ENCODE measurements at regions not wholly inside any gene's neighbourhood (a gene's known extent, or its start where the extent isn't known, plus 50 kb on each side); places are given as distances from the start of the nearest gene placed in this dataset.
"Not testable (repeated sequence)": the region's sequence is repeated elsewhere in the genome, so short reads cannot be mapped to it uniquely, and the experiment has no call there.

DNA sequence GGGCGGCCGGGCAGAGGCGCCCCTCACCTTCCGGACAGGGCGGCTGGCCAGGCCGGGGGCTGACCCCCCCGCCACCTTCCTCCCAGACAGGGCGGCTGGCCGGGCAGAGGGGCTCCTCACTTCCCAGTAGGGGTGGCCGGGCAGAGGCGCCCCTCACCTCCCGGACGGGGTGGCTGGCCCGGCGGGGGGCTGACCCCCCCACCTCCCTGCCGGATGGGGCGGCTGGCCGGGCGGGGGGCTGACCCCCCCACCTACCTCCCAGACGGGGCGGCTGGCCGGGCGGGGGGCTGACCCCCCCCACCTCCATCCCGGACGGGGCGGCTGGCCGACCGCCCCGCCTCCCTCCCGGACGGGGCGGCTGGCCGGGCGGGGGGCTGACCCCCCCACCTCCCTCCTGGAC, 1615.5 kb upstream of the C9orf72 start:
- H3K27ac Mint-ChIP-seq; H3K9me3 Mint-ChIP-seq; ATAC-seq; H3K36me3 Mint-ChIP-seq; DNase-seq (ENCODE audit: low spot score in 2 of 2): not testable (repeated sequence)

DNA sequence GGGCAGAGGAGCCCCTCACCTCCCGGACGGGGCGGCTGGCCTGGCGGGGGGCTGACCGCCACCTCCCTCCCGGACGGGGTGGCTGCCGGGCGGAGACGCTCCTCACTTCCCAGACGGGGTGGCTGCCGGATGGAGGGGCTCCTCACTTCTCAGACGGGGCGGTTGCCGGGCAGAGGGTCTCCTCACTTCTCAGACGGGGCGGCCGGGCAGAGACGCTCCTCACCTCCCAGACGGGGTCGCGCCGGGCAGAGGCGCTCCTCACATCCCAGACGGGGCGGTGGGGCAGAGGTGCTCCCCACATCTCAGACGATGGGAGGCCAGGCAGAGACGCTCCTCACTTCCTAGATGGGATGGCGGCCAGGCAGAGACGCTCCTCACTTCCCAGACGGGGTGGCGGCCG, 1615.9 kb upstream of the C9orf72 start:
- not testable (repeated sequence) for H3K36me3 Mint-ChIP-seq; H3K27ac Mint-ChIP-seq; H3K9me3 Mint-ChIP-seq; DNase-seq (ENCODE audit: low spot score in 2 of 2); ATAC-seq

DNA sequence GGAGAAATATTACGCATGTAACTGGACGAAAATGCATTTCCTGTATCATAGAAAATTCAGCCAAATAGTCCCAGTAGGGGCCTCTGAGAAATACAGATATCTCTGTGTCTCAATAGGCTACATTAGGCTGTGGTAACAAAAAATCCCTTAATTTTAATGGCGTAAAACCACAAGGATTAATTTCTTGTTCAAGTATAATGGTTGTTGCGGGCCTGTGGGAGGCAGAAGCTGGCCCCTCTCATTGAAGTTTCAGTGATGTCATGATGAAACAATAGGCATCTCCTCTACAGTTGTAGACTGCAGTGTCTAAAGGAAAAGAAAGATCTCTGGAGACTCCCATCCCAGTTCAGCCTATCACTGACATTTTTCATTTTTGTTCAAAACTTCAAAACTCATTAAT, 1625.6 kb upstream of the C9orf72 start:
- ATAC-seq (no peak), DNase-seq (ENCODE audit: low spot score in 2 of 2) (no peak)
- H3K27ac Mint-ChIP-seq = no peak overlapping the region
- no peaks in the 10 kb centered on the region for H3K36me3 Mint-ChIP-seq
- H3K9me3 Mint-ChIP-seq = peaks cover 3 to 5% of the 10 kb centered on the region in 2 donors

DNA sequence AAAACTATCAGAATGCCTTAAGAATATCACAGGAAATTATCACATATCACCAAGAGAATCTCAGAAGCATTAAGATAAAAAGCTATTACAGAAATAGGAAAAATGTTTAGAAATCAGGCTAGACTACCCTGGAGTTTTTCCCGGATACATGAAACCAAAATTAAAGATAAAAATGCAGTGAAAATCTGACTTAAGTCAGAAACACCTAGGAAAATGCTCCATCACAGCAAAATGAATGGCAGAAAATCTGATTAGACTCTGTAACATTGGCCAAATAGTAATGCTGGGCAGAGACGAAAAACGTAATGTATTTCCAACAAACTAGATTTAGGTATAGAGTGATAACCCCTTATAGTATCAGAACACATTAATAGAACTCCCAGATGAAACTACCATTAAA, 1626.7 kb upstream of the C9orf72 start:
- H3K27ac Mint-ChIP-seq = no peak overlapping the region
- ATAC-seq = no peak
- no peak for DNase-seq (ENCODE audit: low spot score in 2 of 2)
- peaks cover 3 to 5% of the 10 kb centered on the region in 2 donors for H3K9me3 Mint-ChIP-seq
- H3K36me3 Mint-ChIP-seq = no peaks in the 10 kb centered on the region

DNA sequence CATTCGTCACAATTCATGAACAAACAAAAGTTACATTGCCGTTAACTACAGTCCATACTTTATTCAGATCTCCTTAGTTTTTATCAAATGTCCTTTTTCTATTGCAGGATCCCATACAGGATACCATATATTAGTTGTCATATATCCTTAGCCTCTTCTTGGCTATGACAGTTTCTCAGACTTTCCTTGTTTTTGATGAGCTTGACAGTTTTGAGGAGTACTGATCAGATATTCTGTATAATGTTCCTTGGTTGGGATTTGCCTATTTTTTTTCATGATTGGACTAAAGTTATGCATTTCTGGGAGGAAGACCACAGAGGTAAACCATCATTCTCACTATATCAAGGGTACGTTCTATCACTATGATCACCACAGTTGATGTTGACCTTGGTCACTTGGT, 1627.4 kb upstream of the C9orf72 start:
- ATAC-seq = no peak
- no peak overlapping the region for H3K27ac Mint-ChIP-seq

DNA sequence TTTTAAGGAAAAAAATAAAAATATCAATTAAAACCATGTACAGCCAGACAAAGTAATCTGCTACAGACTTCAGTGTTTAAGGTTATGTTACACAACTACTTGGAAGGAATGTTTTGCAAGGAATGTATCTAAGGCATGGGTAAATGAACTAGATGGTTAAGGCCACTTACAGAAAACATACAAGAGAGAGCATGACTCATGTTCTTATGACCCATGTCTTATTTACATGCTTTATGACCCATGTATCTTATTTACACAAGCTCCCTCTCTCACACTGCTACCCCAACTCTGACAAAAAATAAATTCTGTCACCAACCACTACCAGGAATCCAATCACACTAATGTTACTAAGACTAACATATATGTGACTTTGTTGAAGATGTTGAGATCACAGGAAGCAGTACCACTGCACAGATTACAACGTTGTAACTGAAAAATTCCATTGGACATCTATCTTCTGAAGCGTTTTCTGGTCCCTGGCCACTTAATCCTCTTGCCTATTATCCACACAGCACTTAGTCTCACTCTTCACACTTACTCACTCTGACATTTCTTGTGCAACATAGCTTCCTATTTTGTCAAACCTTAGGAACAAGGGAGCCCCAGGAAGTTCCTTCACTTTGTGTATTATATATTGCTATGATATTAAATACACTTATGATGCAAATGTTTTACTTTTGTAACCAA, 1630.1 kb upstream of the C9orf72 start:
- no peak for ATAC-seq
- Mint-ChIP-seq H3K9me3 (peaks cover 3 to 5% of the 10 kb centered on the region in 2 donors), H3K36me3 (no peaks in the 10 kb centered on the region), H3K27ac (no peak overlapping the region)
- no peak for DNase-seq (ENCODE audit: low spot score in 2 of 2)

More for the DNA sequence above, 1627.4 kb upstream of the C9orf72 start:
- peaks cover 3 to 5% of the 10 kb centered on the region in 2 donors for H3K9me3 Mint-ChIP-seq
- DNase-seq (ENCODE audit: low spot score in 2 of 2) = no peak
- no peaks in the 10 kb centered on the region for H3K36me3 Mint-ChIP-seq

DNA sequence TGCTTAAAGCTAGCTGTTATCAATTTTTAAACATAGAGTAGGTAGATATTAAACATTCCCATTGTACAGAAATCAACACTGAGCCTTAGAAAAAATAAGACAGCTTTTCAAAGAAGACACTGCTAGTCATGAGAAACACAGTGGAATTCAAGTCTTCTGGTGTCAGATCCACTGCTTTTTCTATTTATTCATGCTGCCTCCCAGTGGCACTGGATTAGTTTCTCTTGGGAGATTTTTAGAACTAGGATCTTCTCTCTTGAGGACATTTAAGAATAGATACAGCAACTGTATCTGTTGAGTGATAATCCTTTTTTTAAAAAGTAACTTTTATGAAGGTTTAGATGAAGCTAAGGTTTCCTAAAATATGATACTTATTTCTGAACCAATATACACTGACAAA, 1635.4 kb upstream of the C9orf72 start:
- Mint-ChIP-seq H3K27ac (no peak overlapping the region), H3K9me3 (no peaks in the 10 kb centered on the region), H3K36me3 (peaks cover 12 to 18% of the 10 kb centered on the region in 2 donors)
- DNase-seq (ENCODE audit: low spot score in 2 of 2) (no peak), ATAC-seq (no peak)

DNA sequence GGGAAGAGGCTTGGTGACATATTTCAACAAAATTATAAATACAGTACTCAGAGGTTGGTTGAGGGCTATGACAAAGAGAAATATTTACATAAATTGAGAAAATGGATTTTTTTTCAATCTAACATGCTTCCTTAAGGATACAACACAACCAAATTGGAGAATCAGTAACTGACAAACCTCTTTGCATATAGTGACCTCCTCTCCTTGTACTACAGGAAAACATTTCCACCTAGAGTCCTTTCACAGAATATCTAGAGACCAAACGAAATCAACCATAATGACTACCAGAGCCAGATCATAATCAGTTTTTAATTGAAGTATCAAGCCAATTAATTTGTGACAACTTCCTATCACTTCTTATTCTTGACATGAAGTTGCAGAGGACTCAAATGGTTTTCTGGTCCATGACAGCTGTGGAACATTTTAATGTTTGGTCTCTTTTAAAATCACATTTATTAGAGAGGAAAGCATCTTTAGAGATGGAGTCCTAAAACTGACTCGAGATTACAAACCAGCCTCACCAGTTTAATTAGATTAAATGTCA, 1636.5 kb upstream of the C9orf72 start:
- Mint-ChIP-seq H3K27ac (no peak overlapping the region), H3K9me3 (no peaks in the 10 kb centered on the region), H3K36me3 (peaks cover 12 to 30% of the 10 kb centered on the region in 2 donors)
- DNase-seq (ENCODE audit: low spot score in 2 of 2) (no peak), ATAC-seq (no peak)

DNA sequence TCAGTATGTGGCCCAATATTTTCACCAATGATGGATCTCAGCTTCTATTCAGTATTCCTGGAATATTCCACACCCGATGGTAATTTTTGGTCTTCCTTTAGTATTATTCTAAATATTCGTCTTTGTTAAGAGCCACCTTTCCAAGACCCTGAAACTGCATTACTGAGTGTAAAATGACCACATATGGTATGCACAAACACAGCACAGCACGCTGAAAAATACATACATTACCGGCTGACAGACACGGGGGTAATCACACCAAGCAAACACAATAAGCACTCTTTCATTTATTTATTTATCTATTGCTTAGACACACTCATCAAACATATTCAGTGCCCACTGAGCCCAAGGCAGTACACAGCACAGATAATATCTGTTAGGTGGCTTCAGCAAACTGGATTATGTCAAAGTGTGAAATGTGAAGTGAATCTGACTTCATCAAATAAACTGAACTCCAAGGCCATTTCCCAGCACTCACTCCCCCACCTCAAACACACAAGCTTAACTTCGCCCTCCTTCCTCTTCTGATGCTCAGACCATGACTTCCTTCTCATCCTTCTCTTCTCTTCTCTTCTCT, 1637.8 kb upstream of the C9orf72 start:
- no peaks in the 10 kb centered on the region for H3K9me3 Mint-ChIP-seq
- DNase-seq (ENCODE audit: low spot score in 2 of 2) (no peak), ATAC-seq (no peak)
- H3K27ac Mint-ChIP-seq = no peak overlapping the region
- peaks cover 12 to 35% of the 10 kb centered on the region in 2 donors for H3K36me3 Mint-ChIP-seq

DNA sequence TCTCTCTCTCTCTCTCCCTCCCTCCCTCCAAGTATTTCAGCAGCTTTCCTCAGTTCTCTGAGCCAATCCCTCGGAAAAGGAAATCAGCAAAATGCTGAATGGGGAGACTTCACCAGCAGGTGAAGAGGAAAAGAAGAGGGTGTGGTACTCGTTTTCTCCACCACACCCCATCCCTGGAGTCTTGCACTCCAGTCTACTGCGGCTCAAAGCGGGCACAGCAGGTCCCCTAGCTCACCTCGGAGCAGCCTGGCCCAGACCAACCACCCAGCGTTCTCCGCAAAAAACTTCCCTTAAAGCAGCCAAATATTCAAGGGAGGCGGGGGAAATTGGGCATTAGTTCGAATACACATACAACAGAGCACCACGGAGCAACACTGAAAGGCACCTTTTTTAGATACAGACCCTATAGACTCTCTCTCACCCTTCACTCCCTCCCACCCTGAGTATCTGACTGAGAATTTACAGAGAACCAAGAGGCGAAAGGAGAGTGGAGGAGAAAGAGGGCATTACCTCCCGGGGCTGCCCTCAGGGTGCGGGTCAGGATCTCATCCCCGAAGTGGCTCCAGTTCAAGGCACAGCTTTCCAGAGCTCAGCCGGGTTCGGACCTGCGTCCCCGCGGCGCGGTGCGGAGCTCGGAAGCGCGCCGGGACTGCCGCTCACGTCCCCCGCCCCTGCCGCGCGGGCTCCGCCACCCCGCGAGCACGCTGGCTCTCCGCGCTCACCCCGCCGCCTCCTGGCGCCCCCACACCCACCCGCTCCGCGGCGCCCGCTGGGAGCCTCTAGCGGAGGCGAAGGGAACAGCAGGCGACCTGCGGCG, 1638.5 kb upstream of the C9orf72 start:
- DNase-seq (ENCODE audit: low spot score in 2 of 2) (peak in 1 of 2 donors; percentile 46), ATAC-seq (peak in 1 of 2 donors; percentile 85)
- H3K36me3 Mint-ChIP-seq = peaks cover 12 to 41% of the 10 kb centered on the region in 2 donors
- H3K9me3 Mint-ChIP-seq = peaks cover 0 to 4% of the 10 kb centered on the region in 2 donors
- H3K27ac Mint-ChIP-seq = no peak overlapping the region

DNA sequence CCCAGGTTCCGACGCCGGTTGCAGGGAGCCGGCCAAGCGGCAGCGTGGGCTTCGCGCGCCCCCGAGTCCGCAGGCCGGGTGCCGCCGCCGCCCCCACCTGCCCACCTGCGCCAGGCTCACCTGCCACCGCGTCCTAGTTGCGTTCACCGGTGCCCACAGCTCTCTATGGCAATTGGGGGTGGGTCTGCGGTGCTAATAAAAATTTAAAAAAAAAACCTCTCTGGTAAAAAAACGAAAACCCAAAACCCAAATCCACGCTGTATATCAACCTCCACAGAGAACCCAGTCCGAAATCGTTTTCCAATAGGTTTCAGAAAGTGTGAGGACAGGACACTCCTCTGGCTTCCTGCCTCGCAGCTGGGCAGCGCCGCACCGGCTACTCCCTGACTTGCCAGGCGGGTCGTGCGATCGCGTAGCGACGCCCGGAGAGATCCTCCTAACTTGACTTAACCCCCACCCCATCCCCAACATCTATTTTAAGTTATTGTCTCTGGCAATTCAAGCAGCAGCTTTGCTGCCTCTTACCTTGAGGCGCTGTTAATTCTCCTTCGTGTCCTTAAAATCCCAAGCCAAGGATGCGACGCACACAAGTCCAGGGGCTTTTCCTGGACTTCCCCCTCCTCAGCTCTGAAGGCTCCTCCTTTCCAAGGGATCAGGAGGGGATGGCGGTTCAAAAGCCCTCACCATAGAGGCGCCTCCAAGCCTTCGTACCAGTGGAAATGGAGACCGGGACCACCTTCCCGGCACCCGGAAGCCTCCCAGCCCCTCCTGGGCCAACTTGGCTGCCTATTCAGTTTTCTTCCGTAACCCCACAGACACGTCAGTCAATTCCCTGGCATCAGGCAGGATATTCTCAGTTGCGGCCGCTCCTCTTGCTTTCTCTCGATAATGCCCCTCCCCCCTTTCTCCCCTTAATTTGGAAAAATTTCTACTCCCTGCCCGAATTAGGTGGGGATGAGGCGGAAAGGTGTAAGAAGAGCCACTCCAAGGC, 1639.4 kb upstream of the C9orf72 start:
- Mint-ChIP-seq H3K27ac (peak overlapping the region in 1 of 2 donors; percentile 22), H3K36me3 (peaks cover 12 to 41% of the 10 kb centered on the region in 2 donors), H3K9me3 (peaks cover 0 to 5% of the 10 kb centered on the region in 2 donors)
- no peak for DNase-seq (ENCODE audit: low spot score in 2 of 2)
- ATAC-seq = no peak

DNA sequence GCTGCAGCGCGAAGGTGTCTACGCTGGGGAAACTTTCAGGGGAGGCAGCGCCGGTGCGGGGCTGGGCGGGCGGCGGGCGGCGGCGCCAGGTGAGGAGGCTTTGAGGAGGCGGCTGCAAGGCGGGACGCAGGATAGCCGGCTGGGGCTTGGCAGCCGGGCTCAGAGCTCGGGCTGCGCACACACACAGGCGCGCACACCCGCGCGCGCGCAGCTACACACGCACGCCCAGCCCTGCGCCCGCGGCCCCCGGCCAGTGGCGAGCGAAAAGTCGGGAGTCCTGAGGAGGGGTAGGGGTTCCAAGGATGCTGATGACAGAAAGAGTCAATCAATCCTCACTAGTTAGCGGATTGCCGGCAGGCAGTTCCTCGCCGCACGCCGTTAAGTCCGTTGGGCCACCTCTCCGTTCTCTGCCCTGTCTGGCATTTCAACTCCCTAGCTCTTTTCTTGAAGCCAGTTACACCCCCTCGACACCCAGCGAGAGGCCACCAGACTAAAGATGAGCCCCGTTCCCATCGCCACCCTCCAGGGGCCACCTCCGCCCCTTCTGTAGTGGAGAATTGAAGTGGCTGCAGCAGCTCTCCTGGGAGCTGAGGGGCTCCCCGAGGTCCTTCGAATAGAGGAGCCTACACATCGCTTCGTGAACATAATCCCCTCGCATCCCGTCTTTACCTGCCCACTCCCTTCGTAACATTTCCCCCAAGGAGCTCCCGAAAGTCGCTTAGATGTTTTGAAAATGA, 1640.3 kb upstream of the C9orf72 start, which contains the start of gene LINGO2:
LINGO2 (minus strand) TSS at position 185 of the 737 bp plus-strand sequence.
- Mint-ChIP-seq H3K9me3 (peaks cover 0 to 8% of the 10 kb centered on the region in 2 donors), H3K36me3 (peaks cover 12 to 41% of the 10 kb centered on the region in 2 donors), H3K27ac (peak within 1 kb of the TSS in 1 of 2 donors; percentile 84)
- ATAC-seq (peak in 1 of 2 donors; percentile 41), DNase-seq (ENCODE audit: low spot score in 2 of 2) (no peak)

DNA sequence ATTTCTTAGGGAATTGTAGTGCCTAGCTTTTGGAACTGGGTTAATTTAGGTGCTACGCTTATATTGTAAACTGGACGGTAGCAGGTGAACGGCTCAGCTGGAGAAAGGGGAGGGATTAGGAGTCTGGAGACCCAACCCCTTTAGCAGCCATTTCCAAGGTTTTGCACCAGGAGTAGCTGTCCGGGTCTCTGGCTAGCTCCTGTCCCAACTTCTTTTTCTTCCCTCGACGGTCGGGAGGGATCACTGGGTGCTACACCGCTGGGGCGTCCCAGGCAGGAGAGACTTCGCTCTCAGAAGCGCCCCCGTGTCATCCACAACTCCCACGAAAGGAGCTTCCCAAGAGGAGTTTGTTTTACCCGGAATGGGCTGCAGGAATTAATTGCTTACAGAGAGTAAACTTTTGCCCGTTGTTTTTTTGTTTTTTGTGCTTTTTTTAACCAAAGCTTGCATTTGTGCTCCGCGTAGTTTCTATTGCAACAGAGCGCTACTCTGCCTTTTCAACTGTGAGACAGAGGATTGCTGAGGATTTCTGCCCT, 1640.9 kb upstream of the C9orf72 start:
- peaks cover 12 to 41% of the 10 kb centered on the region in 2 donors for H3K36me3 Mint-ChIP-seq
- peaks cover 0 to 8% of the 10 kb centered on the region in 2 donors for H3K9me3 Mint-ChIP-seq
- no peak for ATAC-seq

DNA sequence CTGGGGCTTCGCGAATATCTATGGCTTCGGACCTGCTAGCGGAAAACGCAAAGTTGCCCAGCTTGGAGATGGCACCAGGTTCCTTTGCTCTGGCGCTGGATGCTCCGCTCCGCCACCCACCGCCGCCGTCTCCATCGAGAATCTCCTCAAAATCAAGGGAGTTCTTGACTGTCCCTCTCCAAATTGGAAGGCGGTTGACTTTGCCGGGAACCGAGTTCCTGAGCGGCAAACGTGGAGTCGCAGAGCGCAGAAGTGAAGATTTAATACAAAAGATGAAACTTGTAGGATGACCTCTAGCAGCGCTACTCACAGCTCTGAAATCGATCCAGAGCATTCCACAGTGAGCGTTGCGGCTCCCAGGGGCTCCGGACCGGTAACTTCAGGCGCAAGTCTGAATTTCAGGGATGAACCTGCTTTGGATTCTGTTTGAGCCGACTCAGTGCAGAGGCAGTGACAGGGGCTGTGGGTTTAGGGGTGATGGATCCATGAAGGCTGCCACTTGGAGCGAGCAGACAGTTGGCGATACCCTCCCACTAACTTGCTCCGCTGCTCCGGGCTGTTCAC, 1641.5 kb upstream of the C9orf72 start:
- peaks cover 0 to 8% of the 10 kb centered on the region in 2 donors for H3K9me3 Mint-ChIP-seq
- ATAC-seq = no peak
- H3K36me3 Mint-ChIP-seq = peaks cover 12 to 41% of the 10 kb centered on the region in 2 donors
- H3K27ac Mint-ChIP-seq = no peak overlapping the region
- DNase-seq (ENCODE audit: low spot score in 2 of 2) = no peak

More for the DNA sequence above, 1640.9 kb upstream of the C9orf72 start:
- DNase-seq (ENCODE audit: low spot score in 2 of 2) = no peak
- H3K27ac Mint-ChIP-seq = peak overlapping the region in 1 of 2 donors; percentile 84

DNA sequence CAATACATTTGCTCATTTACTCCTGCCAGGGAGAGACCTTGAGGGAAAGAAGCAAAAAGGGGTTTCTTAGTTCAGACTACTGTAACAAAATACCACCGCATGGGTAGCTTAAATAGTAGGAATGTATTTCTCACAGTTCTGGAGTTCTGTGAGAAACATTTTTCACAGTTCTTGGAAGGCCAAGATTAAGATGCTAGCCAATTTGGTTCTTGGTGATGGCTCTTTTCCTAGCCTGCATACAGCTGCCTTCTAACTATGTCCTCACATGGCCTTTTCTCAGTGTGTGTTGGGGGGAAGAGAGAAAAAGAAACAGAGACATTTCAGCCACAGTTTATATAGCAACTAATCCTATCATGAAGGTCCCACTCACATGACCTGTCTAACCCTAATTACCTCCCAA, 1644.7 kb upstream of the C9orf72 start:
- Mint-ChIP-seq H3K9me3 (peaks cover 0 to 8% of the 10 kb centered on the region in 2 donors), H3K36me3 (peaks cover under 1 to 25% of the 10 kb centered on the region in 2 donors), H3K27ac (no peak overlapping the region)
- DNase-seq (ENCODE audit: low spot score in 2 of 2) (no peak), ATAC-seq (no peak)
